GM12891 (cell line): ENCODE measurements at regions not wholly inside any gene's neighbourhood (a gene's known extent, or its start where the extent isn't known, plus 50 kb on each side); places are given as distances from the start of the nearest gene placed in this dataset.
"Not testable (repeated sequence)": the region's sequence is repeated elsewhere in the genome, so short reads cannot be mapped to it uniquely, and the experiment has no call there.

Experiments
- DNase-seq: peaks from one replicate; pipeline ENCODE4 v3.0.0; 2011; ENCODE audit warnings: low spot score; ENCODE audit not compliant: insufficient read length
- FAIRE-seq: peaks from 2 replicates; lab custom pipeline; 2011; peaks lifted over from hg19 to GRCh38; lab: Jason Lieb, UNC
- PAX5 ChIP-seq: IDR thresholded peaks from 2 replicates; pipeline ENCODE4 v1.6.1; 2011; ENCODE audit warnings: low read length, moderate library complexity, mild to moderate bottlenecking; ENCODE audit not compliant: insufficient read depth, severe bottlenecking
- POLR2A ChIP-seq: IDR thresholded peaks from 2 replicates; pipeline ENCODE4 v1.6.1; 2011; ENCODE audit warnings: low read depth, low read length, control low read depth
- POLR2AphosphoS5 ChIP-seq: IDR thresholded peaks from 2 replicates; pipeline ENCODE4 v1.6.1; 2011; ENCODE audit warnings: low read depth, low read length, control low read depth
- POU2F2 ChIP-seq: IDR thresholded peaks from 2 replicates; pipeline ENCODE4 v1.6.1; 2011; ENCODE audit warnings: low read depth, mild to moderate bottlenecking, control low read depth, low read length, moderate library complexity
- SPI1 ChIP-seq: IDR thresholded peaks from 2 replicates; pipeline ENCODE4 v1.6.1; 2011; ENCODE audit warnings: low read depth, low read length, control low read depth
- TAF1 ChIP-seq: IDR thresholded peaks from 2 replicates; pipeline ENCODE4 v1.6.1; 2011; ENCODE audit warnings: low read depth, low read length, control low read depth

DNA sequence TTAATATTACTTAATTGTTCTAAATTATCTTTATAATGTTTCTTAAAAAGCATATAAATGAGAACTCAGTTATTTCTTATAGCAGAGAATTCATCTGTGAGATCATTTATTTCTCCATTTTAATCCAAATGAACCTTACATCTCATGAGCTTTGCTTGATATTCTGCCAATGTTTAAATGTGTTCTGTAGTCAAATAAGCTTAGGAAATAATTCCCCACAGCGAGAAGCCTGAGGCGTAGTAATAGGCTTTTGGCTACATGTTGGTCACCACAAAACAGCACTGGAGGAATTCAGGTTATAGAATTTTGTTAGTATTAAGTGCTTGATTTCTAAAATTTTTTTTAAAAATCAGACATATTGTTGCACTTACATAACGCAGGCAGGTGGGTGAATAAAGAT lies 585.3 kb upstream of the RORB start:
- TF ChIP-seq POLR2A, result no peak
- no peak for TF ChIP-seq POLR2AphosphoS5
- no peak for TF ChIP-seq PAX5
- TF ChIP-seq POU2F2, result no peak
- TF ChIP-seq SPI1, result no peak
- no peak for TF ChIP-seq TAF1
- FAIRE-seq, result no peak
- no peak for DNase-seq

DNA sequence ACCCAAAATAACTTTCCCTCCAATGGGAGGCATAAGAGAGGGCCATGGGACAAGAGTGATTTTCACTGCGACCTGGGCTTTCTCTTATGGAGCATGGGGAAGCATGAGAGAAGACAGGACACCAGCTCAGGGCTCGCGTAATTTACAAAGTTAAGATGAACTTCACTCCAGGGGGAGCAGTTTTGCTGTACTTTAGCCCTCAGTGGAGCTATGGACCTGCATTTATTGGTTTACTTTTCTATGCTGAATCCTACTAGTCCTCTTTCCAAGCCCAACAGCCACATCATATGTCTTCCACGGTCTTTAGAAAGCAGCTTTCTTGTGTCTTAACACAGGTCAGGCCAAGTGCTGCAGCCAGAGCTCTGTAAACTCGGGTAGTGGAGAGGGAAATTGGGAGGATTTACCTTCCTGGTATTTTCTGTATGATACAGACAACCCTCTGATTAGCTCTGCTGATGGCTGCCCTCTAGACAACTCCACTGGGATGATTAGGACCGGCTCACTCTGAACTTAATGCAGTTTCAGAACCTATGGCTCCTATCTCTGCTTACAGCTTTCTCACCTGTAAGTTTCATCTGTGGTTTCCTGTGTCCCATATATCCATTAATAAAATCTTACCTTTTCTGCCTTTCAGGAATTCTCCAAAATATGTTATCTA lies 581.0 kb upstream of the RORB start:
- no peak for DNase-seq
- no peak for FAIRE-seq
- TF ChIP-seq POLR2AphosphoS5, result no peak
- no peak for TF ChIP-seq POLR2A
- no peak for TF ChIP-seq SPI1

DNA sequence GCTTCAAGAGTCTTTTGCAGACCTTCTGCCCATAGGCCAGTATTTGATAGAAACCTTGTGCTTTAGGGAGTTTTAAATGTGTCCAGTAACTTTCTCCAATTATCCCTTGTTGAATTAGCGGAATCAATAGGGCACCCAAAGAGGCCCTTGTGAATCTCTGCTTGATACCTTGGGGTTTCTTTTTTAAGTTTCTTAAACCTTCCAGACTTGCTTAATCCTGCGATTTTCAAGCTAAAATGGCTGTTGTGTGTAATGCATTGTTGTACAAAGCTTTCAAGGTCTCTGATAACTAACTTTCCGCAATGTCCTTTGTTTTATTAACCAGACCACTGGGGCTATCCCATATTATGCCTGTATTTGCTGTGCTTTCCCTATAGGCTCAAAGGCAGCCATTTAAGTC lies 577.4 kb upstream of the RORB start:
- TF ChIP-seq POLR2A (no peak), POU2F2 (no peak), PAX5 (no peak), POLR2AphosphoS5 (no peak), TAF1 (no peak), SPI1 (no peak)
- DNase-seq, result no peak
- FAIRE-seq, result no peak

DNA sequence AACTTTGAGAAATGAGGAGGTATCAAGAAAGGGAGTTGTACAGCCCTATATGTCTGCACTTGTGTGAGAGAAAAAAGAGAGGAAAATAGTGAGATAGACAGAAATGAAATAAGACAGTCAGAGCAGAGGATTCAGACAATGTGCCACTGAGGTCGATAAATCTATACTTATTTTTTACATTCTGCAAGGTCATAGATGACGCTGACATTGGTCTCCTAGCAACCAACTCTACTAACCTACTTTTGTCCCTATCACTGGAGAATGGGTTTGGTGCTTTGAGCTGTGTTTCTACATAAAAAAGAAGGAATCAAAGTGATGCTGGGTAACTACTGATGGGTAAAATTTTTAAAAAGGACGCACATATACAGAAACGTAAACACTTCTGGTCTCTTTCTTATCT lies 573.3 kb upstream of the RORB start:
- DNase-seq (no peak), FAIRE-seq (no peak)
- TF ChIP-seq POLR2A (no peak), POU2F2 (no peak), PAX5 (no peak), TAF1 (no peak), SPI1 (no peak), POLR2AphosphoS5 (no peak)

DNA sequence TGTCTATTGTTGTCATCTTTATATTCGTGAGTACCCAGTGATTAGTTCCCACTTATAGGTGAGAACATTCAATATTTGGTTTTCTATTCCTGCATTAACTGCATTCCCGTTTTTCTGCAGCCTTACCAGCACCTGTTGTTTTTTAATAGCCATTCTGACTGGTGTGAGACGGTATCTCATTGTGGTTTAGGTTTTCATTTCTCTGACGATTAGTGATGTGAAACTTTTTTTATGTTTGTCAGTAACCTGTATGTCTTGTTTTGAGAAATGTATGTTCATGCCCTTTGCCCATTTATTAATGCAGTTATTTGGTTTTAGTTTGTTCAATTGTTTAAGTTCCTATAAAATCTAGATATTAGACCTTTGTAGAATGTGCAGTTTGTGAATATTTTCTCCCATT lies 546.0 kb upstream of the RORB start:
- DNase-seq, result no peak
- FAIRE-seq, result no peak
- TF ChIP-seq TAF1 (no peak), POU2F2 (no peak), PAX5 (no peak), POLR2A (no peak), SPI1 (no peak)

DNA sequence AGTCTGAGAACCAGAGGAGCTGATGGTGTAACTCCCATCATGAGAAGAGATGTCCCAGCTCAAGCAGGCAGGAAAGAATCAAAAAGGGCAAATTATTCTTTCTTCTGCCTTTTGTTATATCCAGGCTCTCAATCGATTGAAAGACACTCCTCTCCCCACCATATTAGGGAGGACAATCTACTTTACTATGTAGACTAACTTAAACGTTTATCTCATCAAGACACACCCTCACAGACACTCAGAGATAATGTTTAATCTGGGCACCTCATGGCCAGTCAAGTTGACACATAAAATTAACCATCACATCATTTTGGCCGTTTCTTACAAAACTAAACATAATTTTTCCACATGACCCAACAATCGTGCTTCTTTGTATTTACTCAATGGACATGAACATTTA lies 534.3 kb upstream of the RORB start:
- TF ChIP-seq POLR2A (no peak), SPI1 (no peak), PAX5 (no peak), POLR2AphosphoS5 (no peak), POU2F2 (no peak), TAF1 (no peak)
- no peak for FAIRE-seq
- DNase-seq, result no peak

DNA sequence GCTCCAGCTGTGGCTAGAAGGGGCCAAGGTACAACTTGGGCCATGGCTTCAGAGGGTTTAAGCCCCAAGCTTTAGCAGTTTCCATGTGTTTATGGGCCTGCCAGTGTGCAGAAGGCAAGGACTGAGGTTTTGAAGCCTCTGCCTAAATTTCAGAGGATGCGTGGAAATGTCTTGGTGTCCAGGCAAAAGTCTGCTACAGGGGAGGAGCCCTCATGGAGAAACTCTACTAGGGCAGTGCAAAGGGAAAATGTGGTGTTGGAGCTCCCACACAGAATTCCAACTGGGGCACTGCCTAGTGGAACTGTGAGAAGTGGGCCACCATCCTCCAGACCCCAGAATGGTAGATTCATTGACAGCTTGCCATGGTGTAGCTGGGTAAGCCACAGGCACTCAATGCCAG lies 527.2 kb upstream of the RORB start:
- TF ChIP-seq PAX5 (no peak), SPI1 (no peak), TAF1 (no peak), POLR2AphosphoS5 (no peak), POLR2A (no peak), POU2F2 (no peak)
- no peak for FAIRE-seq

DNA sequence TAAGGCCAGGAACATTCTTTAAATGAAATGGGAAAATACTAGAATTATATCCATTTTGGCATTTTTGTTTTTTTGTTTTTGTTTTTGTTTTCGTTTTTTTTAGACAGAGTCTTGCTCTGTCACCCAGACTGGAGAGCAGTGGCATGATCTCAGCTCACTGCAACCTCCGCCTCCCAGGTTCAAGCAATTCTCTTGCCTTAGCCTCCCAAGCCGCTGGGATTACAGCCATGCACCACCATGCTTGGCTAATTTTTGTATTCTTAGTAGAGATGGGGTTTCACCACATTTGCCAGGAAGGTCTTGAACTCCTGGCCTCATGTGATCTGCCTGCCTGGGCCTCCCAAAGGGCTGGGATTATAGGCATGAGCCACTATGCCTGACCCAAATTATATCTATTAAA lies 520.7 kb upstream of the RORB start:
- FAIRE-seq, DNase-seq: not testable (repeated sequence)

More for the DNA sequence above, 527.2 kb upstream of the RORB start:
- no peak for DNase-seq

DNA sequence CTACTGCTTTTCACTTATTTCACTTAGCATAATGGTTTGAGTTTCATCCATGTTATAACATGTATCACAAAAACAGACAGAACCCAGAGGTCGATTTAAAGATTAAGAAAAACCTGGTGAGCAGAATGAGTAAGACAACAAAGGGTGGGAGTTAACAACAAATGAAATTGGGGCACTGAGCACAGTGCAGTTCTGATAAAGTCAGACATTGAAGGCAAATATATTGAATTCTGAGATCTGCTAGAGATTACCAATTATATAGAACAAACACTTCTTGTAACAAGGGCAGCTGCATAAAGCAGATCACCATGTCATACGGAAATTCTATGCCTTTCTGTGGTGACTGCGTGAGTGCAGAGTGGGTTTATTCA lies 517.3 kb upstream of the RORB start:
- TF ChIP-seq PAX5 (no peak), POU2F2 (no peak), SPI1 (no peak), POLR2AphosphoS5 (no peak), TAF1 (no peak), POLR2A (no peak)
- no peak for DNase-seq

DNA sequence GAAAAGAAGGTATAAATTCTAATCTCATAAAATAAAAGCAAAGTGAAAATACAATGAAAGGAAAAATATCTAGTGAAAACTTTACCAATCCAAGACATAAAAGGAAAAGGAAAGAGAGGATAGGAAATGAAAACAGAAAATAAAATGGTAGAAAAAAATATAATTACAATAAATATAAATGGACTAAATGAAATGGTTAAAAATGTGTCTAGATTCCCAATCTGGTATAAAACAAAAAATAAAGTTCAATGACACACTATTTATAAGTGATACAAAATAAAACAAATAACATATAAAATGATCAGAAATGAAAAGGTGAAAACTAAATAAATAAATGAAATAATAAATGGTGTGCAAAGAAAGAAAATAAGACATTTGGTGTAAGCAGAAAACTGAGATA lies 516.4 kb upstream of the RORB start:
- TF ChIP-seq PAX5, result no peak
- no peak for TF ChIP-seq TAF1
- no peak for TF ChIP-seq SPI1
- no peak for TF ChIP-seq POLR2AphosphoS5
- no peak for TF ChIP-seq POU2F2
- no peak for FAIRE-seq
- no peak for DNase-seq

More for the DNA sequence above, 517.3 kb upstream of the RORB start:
- no peak for FAIRE-seq
